Endodermal cell (in vitro differentiated cells): ENCODE measurements at regions not wholly inside any gene's neighbourhood (a gene's known extent, or its start where the extent isn't known, plus 50 kb on each side); places are given as distances from the start of the nearest gene placed in this dataset.

ENCODE experiments used
- DNase-seq: peaks from one replicate; pipeline ENCODE4 v3.0.0-alpha.2; 2017
- H3K27ac ChIP-seq: 2 replicates; pipeline ENCODE4 v1.5.1; 2013; ENCODE audit warnings: mild to moderate bottlenecking, low read depth, low read length, moderate library complexity
- H3K27me3 ChIP-seq: 2 replicates; pipeline ENCODE4 v1.6.1; 2013; ENCODE audit warnings: mild to moderate bottlenecking, low read length, moderate library complexity; ENCODE audit not compliant: insufficient read depth, control insufficient read depth, poor library complexity, severe bottlenecking
- H3K36me3 ChIP-seq: 2 replicates; pipeline ENCODE4 v1.7.0; 2013; ENCODE audit warnings: mild to moderate bottlenecking, low read length, moderate library complexity; ENCODE audit not compliant: control insufficient read depth, insufficient read depth
- H3K4me1 ChIP-seq: one replicate; pipeline ENCODE4 v1.7.0; 2013; ENCODE audit warnings: low read length; ENCODE audit not compliant: control insufficient read depth, insufficient read depth
- H3K4me3 ChIP-seq: 2 replicates; pipeline ENCODE4 v1.5.1; 2013; ENCODE audit warnings: mild to moderate bottlenecking, low read length, moderate library complexity
- H3K9ac ChIP-seq: 2 replicates; pipeline ENCODE4 v1.6.1; 2013; ENCODE audit warnings: mild to moderate bottlenecking, low read length, moderate library complexity; ENCODE audit not compliant: poor library complexity, severe bottlenecking; ENCODE audit errors: extremely low read depth
- H3K9me3 ChIP-seq: 2 replicates; pipeline ENCODE4 v1.6.1; 2013; ENCODE audit warnings: mild to moderate bottlenecking, low read length, moderate library complexity; ENCODE audit not compliant: control insufficient read depth
- H3K27ac Mint-ChIP-seq: 2 replicates; pipeline ENCODE4 v1.8.0; 2020; ENCODE audit warnings: mixed read lengths
- H3K27me3 Mint-ChIP-seq: 2 replicates; pipeline ENCODE4 v1.8.0; 2021; ENCODE audit warnings: mild to moderate bottlenecking, mixed read lengths; ENCODE audit not compliant: insufficient read depth
- H3K36me3 Mint-ChIP-seq: 2 replicates; pipeline ENCODE4 v1.8.0; 2020; ENCODE audit warnings: low read depth, mixed read lengths
- H3K4me1 Mint-ChIP-seq: 2 replicates; pipeline ENCODE4 v1.8.0; 2020; ENCODE audit warnings: mixed read lengths
- H3K4me3 Mint-ChIP-seq: 2 replicates; pipeline ENCODE4 v1.8.0; 2020; ENCODE audit warnings: mild to moderate bottlenecking, moderate library complexity, mixed read lengths
- H3K9me3 Mint-ChIP-seq: 2 replicates; pipeline ENCODE4 v1.8.0; 2020; ENCODE audit warnings: mild to moderate bottlenecking, mixed read lengths
- WGBS, 2 experiments: methylation state at CpG; one replicate each; pipeline versions ENCODE4 v1.1.5 to v1.1.7; 2013; ENCODE audit warnings: missing lambda C conversion rate in 2 of 2, mixed read lengths in 1 of 2; ENCODE audit not compliant: insufficient coverage in 1 of 2, insufficient read length in 1 of 2; 5-methylcytosine and 5-hydroxymethylcytosine counted together
- TF ChIP-seq, protein P1 (sequence below): fragments of 200-600 bp; sonication (generic); conservative IDR thresholded peaks from 2 replicates; pipeline ENCODE4 v1.5.0; 2021; ENCODE audit warnings: antibody characterized with exemption, mild to moderate bottlenecking

DNA sequence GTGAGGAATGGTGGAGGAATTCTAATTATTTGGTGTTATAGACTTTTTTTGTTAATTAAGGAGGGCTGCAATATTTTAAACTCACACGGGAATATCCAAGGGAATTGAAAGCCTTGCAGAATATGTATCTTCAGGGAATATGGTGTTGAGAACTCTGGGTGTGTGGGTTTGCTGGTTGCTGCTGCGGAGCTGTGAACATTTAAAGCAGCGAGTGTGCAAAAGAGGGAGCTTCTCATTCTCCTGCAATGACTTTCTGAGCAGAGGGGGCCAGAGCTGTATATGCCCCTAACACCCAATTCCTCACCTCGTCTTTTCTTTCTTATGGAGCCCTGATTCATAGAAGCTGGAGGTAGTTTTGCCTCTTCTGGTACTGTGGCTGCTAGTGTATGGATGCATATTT lies 217.7 kb downstream of the HIPK3 start:
- Mint-ChIP-seq H3K27ac (no peak overlapping the region), H3K9me3 (no peaks in the 10 kb centered on the region), H3K36me3 (no peaks in the 10 kb centered on the region), H3K27me3 (peaks cover 10% of the 10 kb centered on the region), H3K4me1 (no peaks in the 10 kb centered on the region), H3K4me3 (no peak overlapping the region)
- Histone ChIP-seq H3K9me3 (no peaks in the 10 kb centered on the region), H3K36me3 (no peaks in the 10 kb centered on the region), H3K27ac (no peak overlapping the region), H3K27me3 (peaks cover 10% of the 10 kb centered on the region), H3K4me3 (no peak overlapping the region), H3K9ac (no peak overlapping the region), H3K4me1 (peaks cover 2% of the 10 kb centered on the region)
- DNase-seq = no peak
- 84 to 100% methylated on average over 3 to 4 of the region's 4 CpGs for WGBS, 2 experiments
- TF ChIP-seq, protein P1, sequence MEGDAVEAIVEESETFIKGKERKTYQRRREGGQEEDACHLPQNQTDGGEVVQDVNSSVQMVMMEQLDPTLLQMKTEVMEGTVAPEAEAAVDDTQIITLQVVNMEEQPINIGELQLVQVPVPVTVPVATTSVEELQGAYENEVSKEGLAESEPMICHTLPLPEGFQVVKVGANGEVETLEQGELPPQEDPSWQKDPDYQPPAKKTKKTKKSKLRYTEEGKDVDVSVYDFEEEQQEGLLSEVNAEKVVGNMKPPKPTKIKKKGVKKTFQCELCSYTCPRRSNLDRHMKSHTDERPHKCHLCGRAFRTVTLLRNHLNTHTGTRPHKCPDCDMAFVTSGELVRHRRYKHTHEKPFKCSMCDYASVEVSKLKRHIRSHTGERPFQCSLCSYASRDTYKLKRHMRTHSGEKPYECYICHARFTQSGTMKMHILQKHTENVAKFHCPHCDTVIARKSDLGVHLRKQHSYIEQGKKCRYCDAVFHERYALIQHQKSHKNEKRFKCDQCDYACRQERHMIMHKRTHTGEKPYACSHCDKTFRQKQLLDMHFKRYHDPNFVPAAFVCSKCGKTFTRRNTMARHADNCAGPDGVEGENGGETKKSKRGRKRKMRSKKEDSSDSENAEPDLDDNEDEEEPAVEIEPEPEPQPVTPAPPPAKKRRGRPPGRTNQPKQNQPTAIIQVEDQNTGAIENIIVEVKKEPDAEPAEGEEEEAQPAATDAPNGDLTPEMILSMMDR = no peak

DNA sequence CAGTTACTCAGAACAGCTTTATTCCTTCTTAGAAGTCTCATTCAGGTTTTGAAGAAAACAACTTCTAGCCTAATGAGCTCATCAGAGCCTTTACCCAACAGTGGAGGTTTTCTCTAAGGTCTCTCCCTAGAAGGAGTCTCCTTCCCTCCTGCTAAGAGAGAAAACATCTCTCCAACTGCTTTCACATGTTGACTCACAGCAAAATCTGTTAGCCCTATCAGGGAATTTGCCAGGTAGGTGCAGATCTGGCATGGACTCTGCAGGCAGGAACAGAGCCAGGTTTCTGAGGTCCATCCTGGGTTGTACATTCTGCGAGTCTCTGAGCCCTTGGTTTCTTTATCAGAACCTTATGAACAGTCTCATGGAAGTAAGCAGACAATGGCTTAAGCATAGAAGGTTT lies 214.4 kb downstream of the HIPK3 start:
- Histone ChIP-seq H3K27ac (no peak overlapping the region), H3K4me1 (no peaks in the 10 kb centered on the region), H3K9me3 (no peaks in the 10 kb centered on the region), H3K27me3 (peaks cover 10% of the 10 kb centered on the region), H3K9ac (no peak overlapping the region), H3K36me3 (no peaks in the 10 kb centered on the region), H3K4me3 (no peak overlapping the region)
- no peaks in the 10 kb centered on the region for H3K9me3 Mint-ChIP-seq
- TF ChIP-seq, protein P1 = no peak
- H3K27me3 Mint-ChIP-seq = peaks cover 6% of the 10 kb centered on the region
- no peak for DNase-seq
- no peak overlapping the region for H3K4me3 Mint-ChIP-seq
- no peak overlapping the region for H3K27ac Mint-ChIP-seq
- no peaks in the 10 kb centered on the region for H3K4me1 Mint-ChIP-seq
- 96% methylated on average over 1 of the region's 1 CpG; no CpG with 5 or more reads in 1 of the 2 experiments for WGBS, 2 experiments
- H3K36me3 Mint-ChIP-seq = no peaks in the 10 kb centered on the region

DNA sequence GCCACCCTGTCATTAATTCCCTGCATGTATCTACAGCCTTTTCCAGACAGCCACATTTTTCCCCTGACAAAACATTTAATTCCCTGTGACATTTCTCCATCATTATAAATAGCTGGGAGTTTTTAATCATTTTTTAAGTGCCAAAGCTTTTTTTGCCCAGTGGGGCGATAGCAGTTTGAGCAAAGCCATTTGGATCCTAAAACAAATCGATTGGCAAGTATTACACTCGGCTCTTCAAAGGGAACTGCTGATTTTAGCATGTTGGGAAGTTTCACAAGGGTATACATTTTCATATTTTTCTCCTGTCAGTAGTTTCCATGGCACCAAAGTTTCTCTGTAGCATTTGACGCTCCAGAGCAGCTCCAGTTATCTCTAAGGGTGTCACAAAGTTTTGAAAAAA lies 210.8 kb downstream of the HIPK3 start:
- WGBS, 2 experiments = 89% methylated on average over 4 of the region's 4 CpGs
- no peaks in the 10 kb centered on the region for H3K9me3 Mint-ChIP-seq

More for the DNA sequence above, 210.8 kb downstream of the HIPK3 start:
- Histone ChIP-seq H3K4me1 (no peaks in the 10 kb centered on the region), H3K9me3 (no peaks in the 10 kb centered on the region), H3K27me3 (no peaks in the 10 kb centered on the region), H3K4me3 (no peak overlapping the region), H3K9ac (no peak overlapping the region), H3K27ac (no peak overlapping the region), H3K36me3 (no peaks in the 10 kb centered on the region)
- TF ChIP-seq, protein P1 = no peak
- no peak overlapping the region for H3K27ac Mint-ChIP-seq
- H3K4me1 Mint-ChIP-seq = peaks cover 3% of the 10 kb centered on the region
- DNase-seq = no peak
- H3K36me3 Mint-ChIP-seq = no peaks in the 10 kb centered on the region
- peaks cover 3% of the 10 kb centered on the region for H3K27me3 Mint-ChIP-seq
- no peak overlapping the region for H3K4me3 Mint-ChIP-seq
